WTC11 (cell line): ENCODE measurements at regions not wholly inside any gene's neighbourhood (a gene's known extent, or its start where the extent isn't known, plus 50 kb on each side); places are given as distances from the start of the nearest gene placed in this dataset.

ENCODE experiments used
- ATAC-seq: fragments of 200-7000 bp; cut with Tn5 transposase; 2 replicates; pipeline ENCODE4 v1.10.0; 2021; ENCODE audit warnings: mild to moderate bottlenecking, moderate library complexity
- CTCF ChIA-PET: fragments of 300-600 bp; sonication (Branson Sonifier 250); formaldehyde crosslinking; loops from one replicate; lab custom pipeline; 2021; ENCODE audit warnings: antibody characterized with exemption; lab: Charles Lee
- POLR2A ChIA-PET: fragments of 350-600 bp; sonication (Branson Sonifier 250); formaldehyde crosslinking; loops from one replicate; lab custom pipeline; 2021; ENCODE audit warnings: antibody characterized with exemption; lab: Charles Lee
- DNase-seq: peaks from one replicate; pipeline ENCODE4 v3.0.0; 2021; ENCODE audit warnings: low spot score
- H3K27ac Mint-ChIP-seq: 2 replicates; pipeline ENCODE4 v1.8.0; 2021; ENCODE audit warnings: mixed read lengths
- H3K27me3 Mint-ChIP-seq: 2 replicates; pipeline ENCODE4 v1.8.0; 2021; ENCODE audit warnings: low read depth, mild to moderate bottlenecking, moderate library complexity, mixed read lengths
- H3K36me3 Mint-ChIP-seq: 2 replicates; pipeline ENCODE4 v1.8.0; 2021; ENCODE audit warnings: mixed read lengths
- H3K4me1 Mint-ChIP-seq: 2 replicates; pipeline ENCODE4 v1.8.0; 2022; ENCODE audit warnings: mixed read lengths
- H3K4me3 Mint-ChIP-seq: 2 replicates; pipeline ENCODE4 v1.8.0; 2021; ENCODE audit warnings: mild to moderate bottlenecking, moderate library complexity, mixed read lengths
- H3K9me3 Mint-ChIP-seq: 2 replicates; pipeline ENCODE4 v1.8.0; 2021; ENCODE audit warnings: mixed read lengths
- ATF2 ChIP-seq: sonication (generic); formaldehyde crosslinking; IDR thresholded peaks from 2 replicates; pipeline ENCODE4 v1.8.1; 2022; ENCODE audit warnings: low read depth, missing genetic modification reagents, borderline replicate concordance
- ETV6 ChIP-seq: sonication (generic); formaldehyde crosslinking; IDR thresholded peaks from 2 replicates; pipeline ENCODE4 v1.8.1; 2022; ENCODE audit warnings: mild to moderate bottlenecking, missing genetic modification reagents
- FOXJ3 ChIP-seq: sonication (generic); formaldehyde crosslinking; IDR thresholded peaks from 2 replicates; pipeline ENCODE4 v1.9.0; 2021; ENCODE audit warnings: missing genetic modification reagents, mild to moderate bottlenecking, borderline replicate concordance
- FOXK1 ChIP-seq: sonication (generic); formaldehyde crosslinking; IDR thresholded peaks from 2 replicates; pipeline ENCODE4 v1.8.0; 2022; ENCODE audit warnings: mild to moderate bottlenecking, moderate library complexity, missing genetic modification reagents
- GRHL2 ChIP-seq: fragments of 250-450 bp; sonication (Bioruptor Pico); IDR thresholded peaks from 2 replicates; pipeline ENCODE4 v1.8.0; 2022; ENCODE audit warnings: mild to moderate bottlenecking, moderate library complexity; ENCODE audit not compliant: insufficient replicate concordance, severe bottlenecking
- MXD4 ChIP-seq: fragments of 250-450 bp; sonication (Bioruptor Pico); IDR thresholded peaks from 2 replicates; pipeline ENCODE4 v1.8.0; 2021; ENCODE audit warnings: mild to moderate bottlenecking, moderate library complexity, borderline replicate concordance
- MYBL2 ChIP-seq: sonication (generic); formaldehyde crosslinking; IDR thresholded peaks from 2 replicates; pipeline ENCODE4 v1.8.1; 2023; ENCODE audit warnings: mild to moderate bottlenecking, moderate library complexity, missing genetic modification reagents
- NR1H2 ChIP-seq: sonication (generic); formaldehyde crosslinking; IDR thresholded peaks from 2 replicates; pipeline ENCODE4 v1.9.0; 2021; ENCODE audit warnings: mild to moderate bottlenecking, moderate library complexity, missing genetic modification reagents
- NR2C2 ChIP-seq: sonication (generic); formaldehyde crosslinking; IDR thresholded peaks from 2 replicates; pipeline ENCODE4 v1.8.0; 2022; ENCODE audit warnings: mild to moderate bottlenecking, missing genetic modification reagents
- NR3C1 ChIP-seq: sonication (generic); formaldehyde crosslinking; conservative IDR thresholded peaks from 2 replicates; pipeline ENCODE4 v1.8.1; 2023; ENCODE audit warnings: low read depth, mild to moderate bottlenecking, missing genetic modification reagents
- PRRX2 ChIP-seq: fragments of 250-450 bp; sonication (Bioruptor Pico); IDR thresholded peaks from 2 replicates; pipeline ENCODE4 v1.8.0; 2021; ENCODE audit warnings: mild to moderate bottlenecking
- SMAD3 ChIP-seq: sonication (generic); formaldehyde crosslinking; IDR thresholded peaks from 2 replicates; pipeline ENCODE4 v1.8.0; 2022; ENCODE audit warnings: missing genetic modification reagents, mild to moderate bottlenecking, borderline replicate concordance
- SOX15 ChIP-seq: fragments of 250-450 bp; sonication (Bioruptor Pico); IDR thresholded peaks from 2 replicates; pipeline ENCODE4 v1.9.0; 2021; ENCODE audit warnings: mild to moderate bottlenecking
- ZBTB21 ChIP-seq: sonication (generic); formaldehyde crosslinking; IDR thresholded peaks from 2 replicates; pipeline ENCODE4 v1.8.1; 2023; ENCODE audit warnings: mild to moderate bottlenecking, missing genetic modification reagents, borderline replicate concordance
- ZNF232 ChIP-seq: sonication (generic); formaldehyde crosslinking; IDR thresholded peaks from 2 replicates; pipeline ENCODE4 v1.8.0; 2022; ENCODE audit warnings: mild to moderate bottlenecking, missing genetic modification reagents
- TF ChIP-seq, protein P1 (sequence below): sonication (generic); formaldehyde crosslinking; IDR thresholded peaks from 2 replicates; pipeline ENCODE4 v1.8.0; 2022; ENCODE audit warnings: mild to moderate bottlenecking, missing genetic modification reagents
- TF ChIP-seq, protein P2 (sequence below): fragments of 250-450 bp; sonication (Bioruptor Pico); IDR thresholded peaks from 2 replicates; pipeline ENCODE4 v1.8.0; 2021; ENCODE audit warnings: mild to moderate bottlenecking
- TF ChIP-seq, protein P3 (sequence below): sonication (generic); formaldehyde crosslinking; IDR thresholded peaks from 2 replicates; pipeline ENCODE4 v1.8.0; 2022; ENCODE audit warnings: mild to moderate bottlenecking, missing genetic modification reagents
- TF ChIP-seq, protein P4 (sequence below): sonication (generic); formaldehyde crosslinking; conservative IDR thresholded peaks from 2 replicates; pipeline ENCODE4 v1.8.1; 2023; ENCODE audit warnings: mild to moderate bottlenecking, low read depth, missing genetic modification reagents, moderate library complexity
- TF ChIP-seq, protein P5 (sequence below): sonication (generic); formaldehyde crosslinking; IDR thresholded peaks from 2 replicates; pipeline ENCODE4 v1.8.1; 2023; ENCODE audit warnings: mild to moderate bottlenecking, missing genetic modification reagents
- TF ChIP-seq, protein P6 (sequence below): sonication (generic); formaldehyde crosslinking; IDR thresholded peaks from 2 replicates; pipeline ENCODE4 v1.8.1; 2022; ENCODE audit warnings: mild to moderate bottlenecking, missing genetic modification reagents, moderate library complexity, borderline replicate concordance
- TF ChIP-seq, protein P7 (sequence below): sonication (generic); formaldehyde crosslinking; IDR thresholded peaks from 2 replicates; pipeline ENCODE4 v1.8.0; 2023; ENCODE audit warnings: missing genetic modification reagents
- TF ChIP-seq, protein P8 (sequence below): fragments of 250-450 bp; sonication (Bioruptor Pico); IDR thresholded peaks from 2 replicates; pipeline ENCODE4 v2.1.2; 2022; ENCODE audit warnings: mild to moderate bottlenecking, moderate library complexity

DNA sequence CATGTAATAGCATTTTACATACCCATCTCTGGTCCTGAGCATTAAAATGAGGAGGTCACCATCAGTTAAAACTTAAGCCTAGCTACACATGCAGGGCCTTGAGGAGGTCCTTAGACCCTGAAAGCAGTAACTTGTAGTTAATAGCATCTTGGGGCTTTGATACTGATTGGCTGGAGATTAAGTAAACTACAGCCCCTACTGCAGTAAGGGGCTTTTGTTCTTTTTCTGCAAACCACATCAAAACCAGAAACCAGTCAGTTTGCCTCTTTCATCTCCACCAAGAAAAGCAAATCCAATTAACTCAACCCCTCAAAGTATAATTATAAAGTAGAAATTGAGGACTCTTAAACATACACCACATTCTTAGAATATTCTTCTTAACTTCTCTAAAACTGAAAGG is 622.7 kb downstream of the ZPLD1 start:
- Mint-ChIP-seq H3K36me3 (no peaks in the 10 kb centered on the region), H3K27me3 (no peaks in the 10 kb centered on the region), H3K4me1 (peaks cover 13% of the 10 kb centered on the region), H3K27ac (no peak overlapping the region), H3K4me3 (no peak overlapping the region), H3K9me3 (no peaks in the 10 kb centered on the region)
- POLR2A ChIA-PET: no interaction called here
- ATAC-seq (no peak), DNase-seq (no peak)
- CTCF ChIA-PET: no interaction called here
- no peak for TF ChIP-seq ZBTB21
- TF ChIP-seq, protein P1, sequence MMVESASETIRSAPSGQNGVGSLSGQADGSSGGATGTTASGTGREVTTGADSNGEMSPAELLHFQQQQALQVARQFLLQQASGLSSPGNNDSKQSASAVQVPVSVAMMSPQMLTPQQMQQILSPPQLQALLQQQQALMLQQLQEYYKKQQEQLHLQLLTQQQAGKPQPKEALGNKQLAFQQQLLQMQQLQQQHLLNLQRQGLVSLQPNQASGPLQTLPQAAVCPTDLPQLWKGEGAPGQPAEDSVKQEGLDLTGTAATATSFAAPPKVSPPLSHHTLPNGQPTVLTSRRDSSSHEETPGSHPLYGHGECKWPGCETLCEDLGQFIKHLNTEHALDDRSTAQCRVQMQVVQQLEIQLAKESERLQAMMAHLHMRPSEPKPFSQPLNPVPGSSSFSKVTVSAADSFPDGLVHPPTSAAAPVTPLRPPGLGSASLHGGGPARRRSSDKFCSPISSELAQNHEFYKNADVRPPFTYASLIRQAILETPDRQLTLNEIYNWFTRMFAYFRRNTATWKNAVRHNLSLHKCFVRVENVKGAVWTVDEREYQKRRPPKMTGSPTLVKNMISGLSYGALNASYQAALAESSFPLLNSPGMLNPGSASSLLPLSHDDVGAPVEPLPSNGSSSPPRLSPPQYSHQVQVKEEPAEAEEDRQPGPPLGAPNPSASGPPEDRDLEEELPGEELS: no peak
- TF ChIP-seq, protein P2, sequence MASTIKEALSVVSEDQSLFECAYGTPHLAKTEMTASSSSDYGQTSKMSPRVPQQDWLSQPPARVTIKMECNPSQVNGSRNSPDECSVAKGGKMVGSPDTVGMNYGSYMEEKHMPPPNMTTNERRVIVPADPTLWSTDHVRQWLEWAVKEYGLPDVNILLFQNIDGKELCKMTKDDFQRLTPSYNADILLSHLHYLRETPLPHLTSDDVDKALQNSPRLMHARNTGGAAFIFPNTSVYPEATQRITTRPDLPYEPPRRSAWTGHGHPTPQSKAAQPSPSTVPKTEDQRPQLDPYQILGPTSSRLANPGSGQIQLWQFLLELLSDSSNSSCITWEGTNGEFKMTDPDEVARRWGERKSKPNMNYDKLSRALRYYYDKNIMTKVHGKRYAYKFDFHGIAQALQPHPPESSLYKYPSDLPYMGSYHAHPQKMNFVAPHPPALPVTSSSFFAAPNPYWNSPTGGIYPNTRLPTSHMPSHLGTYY (CRISPR knock-in tag): no peak
- TF ChIP-seq, protein P3, sequence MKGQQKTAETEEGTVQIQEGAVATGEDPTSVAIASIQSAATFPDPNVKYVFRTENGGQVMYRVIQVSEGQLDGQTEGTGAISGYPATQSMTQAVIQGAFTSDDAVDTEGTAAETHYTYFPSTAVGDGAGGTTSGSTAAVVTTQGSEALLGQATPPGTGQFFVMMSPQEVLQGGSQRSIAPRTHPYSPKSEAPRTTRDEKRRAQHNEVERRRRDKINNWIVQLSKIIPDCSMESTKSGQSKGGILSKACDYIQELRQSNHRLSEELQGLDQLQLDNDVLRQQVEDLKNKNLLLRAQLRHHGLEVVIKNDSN: no peak
- TF ChIP-seq, protein P4, sequence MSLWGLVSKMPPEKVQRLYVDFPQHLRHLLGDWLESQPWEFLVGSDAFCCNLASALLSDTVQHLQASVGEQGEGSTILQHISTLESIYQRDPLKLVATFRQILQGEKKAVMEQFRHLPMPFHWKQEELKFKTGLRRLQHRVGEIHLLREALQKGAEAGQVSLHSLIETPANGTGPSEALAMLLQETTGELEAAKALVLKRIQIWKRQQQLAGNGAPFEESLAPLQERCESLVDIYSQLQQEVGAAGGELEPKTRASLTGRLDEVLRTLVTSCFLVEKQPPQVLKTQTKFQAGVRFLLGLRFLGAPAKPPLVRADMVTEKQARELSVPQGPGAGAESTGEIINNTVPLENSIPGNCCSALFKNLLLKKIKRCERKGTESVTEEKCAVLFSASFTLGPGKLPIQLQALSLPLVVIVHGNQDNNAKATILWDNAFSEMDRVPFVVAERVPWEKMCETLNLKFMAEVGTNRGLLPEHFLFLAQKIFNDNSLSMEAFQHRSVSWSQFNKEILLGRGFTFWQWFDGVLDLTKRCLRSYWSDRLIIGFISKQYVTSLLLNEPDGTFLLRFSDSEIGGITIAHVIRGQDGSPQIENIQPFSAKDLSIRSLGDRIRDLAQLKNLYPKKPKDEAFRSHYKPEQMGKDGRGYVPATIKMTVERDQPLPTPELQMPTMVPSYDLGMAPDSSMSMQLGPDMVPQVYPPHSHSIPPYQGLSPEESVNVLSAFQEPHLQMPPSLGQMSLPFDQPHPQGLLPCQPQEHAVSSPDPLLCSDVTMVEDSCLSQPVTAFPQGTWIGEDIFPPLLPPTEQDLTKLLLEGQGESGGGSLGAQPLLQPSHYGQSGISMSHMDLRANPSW (CRISPR knock-in tag): no peak
- TF ChIP-seq ZNF232 (CRISPR knock-in tag): no peak
- TF ChIP-seq, protein P5, sequence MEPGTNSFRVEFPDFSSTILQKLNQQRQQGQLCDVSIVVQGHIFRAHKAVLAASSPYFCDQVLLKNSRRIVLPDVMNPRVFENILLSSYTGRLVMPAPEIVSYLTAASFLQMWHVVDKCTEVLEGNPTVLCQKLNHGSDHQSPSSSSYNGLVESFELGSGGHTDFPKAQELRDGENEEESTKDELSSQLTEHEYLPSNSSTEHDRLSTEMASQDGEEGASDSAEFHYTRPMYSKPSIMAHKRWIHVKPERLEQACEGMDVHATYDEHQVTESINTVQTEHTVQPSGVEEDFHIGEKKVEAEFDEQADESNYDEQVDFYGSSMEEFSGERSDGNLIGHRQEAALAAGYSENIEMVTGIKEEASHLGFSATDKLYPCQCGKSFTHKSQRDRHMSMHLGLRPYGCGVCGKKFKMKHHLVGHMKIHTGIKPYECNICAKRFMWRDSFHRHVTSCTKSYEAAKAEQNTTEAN: no peak
- TF ChIP-seq, protein P6, sequence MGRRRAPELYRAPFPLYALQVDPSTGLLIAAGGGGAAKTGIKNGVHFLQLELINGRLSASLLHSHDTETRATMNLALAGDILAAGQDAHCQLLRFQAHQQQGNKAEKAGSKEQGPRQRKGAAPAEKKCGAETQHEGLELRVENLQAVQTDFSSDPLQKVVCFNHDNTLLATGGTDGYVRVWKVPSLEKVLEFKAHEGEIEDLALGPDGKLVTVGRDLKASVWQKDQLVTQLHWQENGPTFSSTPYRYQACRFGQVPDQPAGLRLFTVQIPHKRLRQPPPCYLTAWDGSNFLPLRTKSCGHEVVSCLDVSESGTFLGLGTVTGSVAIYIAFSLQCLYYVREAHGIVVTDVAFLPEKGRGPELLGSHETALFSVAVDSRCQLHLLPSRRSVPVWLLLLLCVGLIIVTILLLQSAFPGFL (CRISPR knock-in tag): no peak
- TF ChIP-seq, protein P7, sequence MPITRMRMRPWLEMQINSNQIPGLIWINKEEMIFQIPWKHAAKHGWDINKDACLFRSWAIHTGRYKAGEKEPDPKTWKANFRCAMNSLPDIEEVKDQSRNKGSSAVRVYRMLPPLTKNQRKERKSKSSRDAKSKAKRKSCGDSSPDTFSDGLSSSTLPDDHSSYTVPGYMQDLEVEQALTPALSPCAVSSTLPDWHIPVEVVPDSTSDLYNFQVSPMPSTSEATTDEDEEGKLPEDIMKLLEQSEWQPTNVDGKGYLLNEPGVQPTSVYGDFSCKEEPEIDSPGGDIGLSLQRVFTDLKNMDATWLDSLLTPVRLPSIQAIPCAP (CRISPR knock-in tag): no peak
- no peak for TF ChIP-seq MYBL2 (CRISPR knock-in tag)
- no peak for TF ChIP-seq MXD4 (CRISPR knock-in tag)
- TF ChIP-seq PRRX2: no peak
- no peak for TF ChIP-seq GRHL2 (CRISPR knock-in tag)
- TF ChIP-seq SOX15 (CRISPR knock-in tag): no peak
- no peak for TF ChIP-seq FOXK1 (CRISPR knock-in tag)
- TF ChIP-seq NR3C1 (CRISPR knock-in tag): no peak

DNA sequence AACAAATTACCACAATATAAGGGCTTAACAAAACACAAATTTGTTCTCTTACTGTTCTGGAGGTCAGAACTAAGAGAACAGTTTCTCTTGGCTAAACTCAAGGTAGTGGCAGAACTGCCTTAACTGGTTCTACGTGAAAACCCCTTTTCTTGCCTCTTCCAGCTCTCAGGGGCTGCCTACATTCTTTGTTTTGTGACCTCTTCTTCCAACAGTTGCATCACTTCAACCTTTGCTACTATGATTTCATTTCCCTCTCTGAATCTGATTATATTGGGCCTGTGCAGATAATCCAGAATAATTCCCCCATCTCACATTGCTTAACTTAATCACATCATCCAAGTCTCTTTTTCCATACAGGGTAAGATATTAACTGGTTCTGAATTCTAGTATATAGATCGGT is 624.6 kb downstream of the ZPLD1 start:
- no peak overlapping the region for H3K27ac Mint-ChIP-seq
- ChIA-PET CTCF (no interaction called here), POLR2A (no interaction called here)
- H3K4me1 Mint-ChIP-seq: peaks cover 13% of the 10 kb centered on the region
- DNase-seq (no peak), ATAC-seq (no peak)
- no peaks in the 10 kb centered on the region for H3K36me3 Mint-ChIP-seq
- H3K27me3 Mint-ChIP-seq: no peaks in the 10 kb centered on the region
- no peaks in the 10 kb centered on the region for H3K9me3 Mint-ChIP-seq
- H3K4me3 Mint-ChIP-seq: no peak overlapping the region
- TF ChIP-seq SMAD3 (CRISPR knock-in tag) (no peak), ATF2 (CRISPR knock-in tag) (no peak), NR1H2 (CRISPR knock-in tag) (no peak), ETV6 (CRISPR knock-in tag) (no peak), FOXJ3 (CRISPR knock-in tag) (no peak), NR2C2 (CRISPR knock-in tag) (no peak)
- TF ChIP-seq, protein P8, sequence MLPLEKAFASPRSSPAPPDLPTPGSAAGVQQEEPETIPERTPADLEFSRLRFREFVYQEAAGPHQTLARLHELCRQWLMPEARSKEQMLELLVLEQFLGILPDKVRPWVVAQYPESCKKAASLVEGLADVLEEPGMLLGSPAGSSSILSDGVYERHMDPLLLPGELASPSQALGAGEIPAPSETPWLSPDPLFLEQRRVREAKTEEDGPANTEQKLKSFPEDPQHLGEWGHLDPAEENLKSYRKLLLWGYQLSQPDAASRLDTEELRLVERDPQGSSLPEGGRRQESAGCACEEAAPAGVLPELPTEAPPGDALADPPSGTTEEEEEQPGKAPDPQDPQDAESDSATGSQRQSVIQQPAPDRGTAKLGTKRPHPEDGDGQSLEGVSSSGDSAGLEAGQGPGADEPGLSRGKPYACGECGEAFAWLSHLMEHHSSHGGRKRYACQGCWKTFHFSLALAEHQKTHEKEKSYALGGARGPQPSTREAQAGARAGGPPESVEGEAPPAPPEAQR (CRISPR knock-in tag): no peak
